Hypothalamus (tissue), 51 donors: ENCODE measurements at regions not wholly inside any gene's neighbourhood (a gene's known extent, or its start where the extent isn't known, plus 50 kb on each side); places are given as distances from the start of the nearest gene placed in this dataset.
A peak's percentile ranks its signal among the peaks of the same experiment; 100 is the strongest.

Source experiments
- DNase-seq, 51 donors: peaks; one replicate each; lab custom pipeline; 2025; lab: John Stamatoyannopoulos, UW

DNA sequence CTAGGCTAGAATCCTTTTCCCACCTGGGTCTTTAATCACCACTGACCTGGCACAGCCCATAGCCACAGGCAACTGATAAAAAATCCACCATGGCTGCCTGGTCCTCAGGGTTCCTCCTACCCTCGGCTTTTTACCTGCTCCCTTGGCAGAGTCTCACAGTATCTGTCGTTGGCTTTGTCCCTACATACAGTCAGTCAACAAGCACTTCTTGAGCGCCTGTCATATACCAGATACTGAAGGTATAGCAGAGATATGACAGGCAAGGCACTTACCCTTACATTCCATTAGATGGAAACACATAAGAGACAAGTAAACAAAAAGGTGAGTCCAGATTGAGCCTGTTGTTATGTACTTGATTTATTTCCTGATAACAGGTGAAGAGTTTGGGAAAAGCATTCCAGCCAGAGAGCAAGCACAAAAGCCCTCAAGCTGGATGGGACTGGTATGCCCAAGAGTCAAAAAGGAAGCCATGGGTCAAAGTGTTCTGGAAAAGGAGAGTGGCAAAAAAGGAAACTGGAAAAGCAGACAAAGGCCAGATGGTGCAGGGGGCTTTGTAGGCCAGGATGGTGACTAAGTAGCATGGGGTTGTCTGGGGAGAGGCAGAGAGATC is 247.0 kb downstream of the CHD9NB start:
- DNase-seq = no peak

DNA sequence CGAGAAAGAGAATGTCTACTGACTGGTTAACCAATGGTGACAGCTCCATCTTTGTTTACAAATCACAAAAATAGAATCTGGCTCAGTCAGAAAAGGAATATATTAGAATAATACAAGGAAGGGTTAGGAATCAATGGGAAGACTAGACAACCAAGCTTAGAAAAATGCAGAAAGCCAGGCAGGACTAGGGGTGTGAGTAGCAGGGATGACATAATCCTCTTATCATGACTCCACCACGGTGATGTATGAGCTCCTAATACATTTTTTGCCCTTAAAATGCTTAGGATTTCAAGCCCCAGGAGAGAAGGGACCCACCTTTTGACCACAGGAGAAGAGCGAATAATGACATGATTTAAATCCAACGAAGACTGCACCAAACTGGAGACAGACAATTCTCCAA is 252.3 kb downstream of the CHD9NB start:
- no peak for DNase-seq

DNA sequence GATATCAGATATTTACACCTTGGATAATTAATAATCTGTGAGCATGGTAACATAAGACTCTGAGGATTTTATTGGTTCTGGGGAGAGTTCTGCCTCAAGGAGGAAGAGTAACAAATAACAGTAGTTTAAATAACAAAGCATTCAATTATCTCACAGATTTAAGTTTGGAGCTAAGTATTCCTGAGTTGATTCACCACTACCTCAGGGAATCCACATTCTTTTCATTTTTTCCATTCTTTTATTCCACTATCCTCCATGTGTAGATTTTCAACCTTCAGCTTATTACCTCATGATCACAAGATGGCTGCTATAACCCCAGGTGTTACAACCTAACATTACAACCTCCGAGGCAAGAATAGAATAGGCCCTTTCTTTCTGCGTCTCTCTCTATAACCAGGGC is 252.2 kb upstream of the TOX3 start:
- DNase-seq = no peak

DNA sequence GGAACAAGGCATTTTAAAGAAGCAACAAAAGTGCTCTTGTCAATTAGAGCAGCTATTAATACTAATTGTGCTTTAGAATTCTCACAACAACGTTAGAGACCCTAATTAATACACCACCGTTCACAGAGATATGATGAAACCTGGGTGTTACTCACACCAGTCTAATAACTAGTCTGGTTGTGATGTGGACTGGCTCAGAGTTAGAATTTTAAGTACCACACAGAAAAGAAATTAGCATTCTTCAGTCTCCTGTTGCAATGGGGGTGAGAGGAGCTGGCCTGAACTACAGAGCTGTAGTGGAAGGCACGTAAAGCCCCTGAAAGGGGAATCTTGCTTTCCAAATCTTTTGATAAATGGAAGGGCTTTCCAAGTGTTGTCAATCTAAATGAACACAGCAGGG is 240.8 kb upstream of the TOX3 start:
- DNase-seq = no peak

DNA sequence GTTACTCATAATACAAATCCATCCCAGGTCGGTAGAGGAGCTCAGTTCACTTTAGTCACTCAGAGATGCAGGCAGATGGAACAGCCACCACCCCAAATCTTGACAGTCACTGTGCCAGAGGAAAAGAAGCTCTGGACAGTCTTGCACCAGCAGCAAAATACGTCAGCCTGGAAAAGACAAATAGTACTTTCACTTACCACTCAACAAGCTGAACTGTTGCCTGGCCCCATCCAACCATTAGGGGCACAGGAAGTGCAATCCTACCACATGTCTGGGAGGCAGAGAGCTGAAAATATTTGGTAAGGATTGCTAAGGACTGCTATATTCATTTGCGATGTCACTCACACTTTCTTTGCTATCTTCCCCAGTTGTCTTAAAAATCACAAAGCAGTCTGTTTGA is 239.1 kb upstream of the TOX3 start:
- DNase-seq = no peak

DNA sequence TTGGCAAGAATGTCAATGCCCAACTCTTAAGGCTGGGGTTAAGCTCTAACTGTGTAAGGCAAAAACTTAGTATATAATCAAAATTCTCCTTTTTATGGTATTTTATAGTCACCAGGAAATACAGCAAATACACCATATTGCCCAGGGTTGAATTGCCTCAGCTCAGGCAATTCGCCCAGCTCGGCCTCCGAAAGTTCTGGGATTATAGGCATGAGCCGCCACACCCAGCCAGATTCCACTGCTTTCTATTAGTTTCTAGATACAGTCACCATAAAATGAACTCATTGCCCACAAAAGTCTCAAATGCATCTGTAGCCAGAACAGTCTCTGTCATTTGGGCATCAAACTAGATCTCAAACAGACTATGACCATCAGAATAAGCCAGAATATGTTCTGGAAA is 238.7 kb upstream of the TOX3 start:
- DNase-seq = no peak

DNA sequence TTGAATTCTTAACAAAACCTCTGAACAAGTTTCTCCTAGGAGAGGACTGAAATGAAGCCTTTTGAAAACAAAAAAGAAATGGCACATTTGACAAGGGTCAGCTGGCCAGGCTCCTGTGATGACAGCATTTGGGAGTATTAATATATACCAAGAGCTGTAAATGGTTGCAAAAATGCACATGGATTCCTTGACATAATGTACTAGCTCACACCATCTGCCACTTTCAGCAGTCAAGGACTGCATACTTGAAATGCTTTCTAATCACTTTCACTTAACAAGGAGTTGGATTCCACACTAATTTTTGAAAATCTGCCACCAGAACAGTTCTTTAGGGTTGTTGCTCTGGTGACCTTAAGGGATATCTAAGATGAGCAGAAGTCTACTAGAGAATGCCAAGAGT is 236.7 kb upstream of the TOX3 start:
- no peak for DNase-seq

DNA sequence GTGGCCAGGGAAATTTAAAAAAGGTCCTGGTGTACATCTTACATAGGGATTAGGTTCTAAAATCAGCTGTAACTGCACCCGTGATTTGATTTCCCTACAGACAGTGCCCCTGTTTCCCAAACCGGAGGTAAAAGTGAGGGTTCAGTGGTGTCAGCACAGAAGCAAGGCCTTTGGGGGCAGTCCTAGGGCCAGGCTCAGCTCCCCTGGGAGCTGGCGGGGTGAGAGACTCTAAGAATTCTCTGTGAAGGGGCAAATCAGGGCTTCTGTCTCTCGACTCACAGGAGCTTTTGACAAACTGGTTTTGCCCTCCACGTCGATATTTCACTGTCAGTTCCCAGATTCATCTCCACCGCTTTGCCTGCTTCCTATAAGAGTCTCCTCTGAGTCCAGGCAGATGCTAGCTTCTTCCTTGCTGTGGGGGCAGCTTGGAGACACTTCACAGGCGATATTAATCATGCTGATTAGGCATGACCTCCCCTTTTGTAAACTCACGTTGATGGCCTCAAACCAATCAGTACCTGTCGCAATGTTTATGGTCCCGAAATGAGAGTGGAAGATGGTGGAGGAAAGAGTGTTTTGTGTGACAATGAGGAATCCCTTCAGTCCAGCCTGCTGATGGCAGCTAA is 234.2 kb upstream of the TOX3 start:
- DNase-seq = no peak

DNA sequence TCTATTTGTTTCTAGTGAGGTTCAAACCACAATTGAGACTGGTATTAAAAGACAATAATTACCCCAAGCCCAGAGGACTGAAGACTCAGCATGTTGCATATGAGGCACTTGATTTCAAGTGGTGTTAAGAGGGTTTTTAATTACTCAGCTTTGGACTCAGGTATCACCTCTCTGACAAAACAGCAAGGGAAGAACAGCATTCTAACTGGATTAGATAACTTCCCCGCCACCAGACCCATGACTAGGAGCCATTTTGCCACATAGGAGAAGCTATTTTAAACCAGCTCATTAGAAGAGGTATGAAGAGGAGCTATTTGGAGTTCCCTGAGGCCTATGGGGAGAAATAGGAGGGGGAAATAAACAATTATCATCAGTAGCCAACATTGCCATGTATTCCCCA is 226.1 kb upstream of the TOX3 start:
- no peak for DNase-seq

DNA sequence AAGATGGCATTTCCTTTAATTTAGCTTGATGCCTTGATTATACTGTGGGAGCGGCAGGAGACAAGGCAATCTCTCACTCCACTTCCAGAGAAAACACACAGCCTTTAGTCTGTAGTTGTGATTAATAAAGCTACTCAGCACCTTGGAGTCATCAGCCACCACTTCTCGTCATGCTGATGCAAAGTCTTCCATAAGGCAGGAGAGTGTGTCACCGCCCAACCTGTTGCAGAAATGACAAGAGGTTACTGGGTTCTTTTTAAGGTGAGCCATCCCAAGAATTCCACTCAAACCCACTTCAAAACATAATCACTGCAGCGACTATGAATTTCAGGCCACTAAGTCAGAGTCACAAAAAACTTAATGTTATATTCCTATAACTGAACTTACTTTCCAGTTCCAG is 223.9 kb upstream of the TOX3 start:
- DNase-seq = no peak

DNA sequence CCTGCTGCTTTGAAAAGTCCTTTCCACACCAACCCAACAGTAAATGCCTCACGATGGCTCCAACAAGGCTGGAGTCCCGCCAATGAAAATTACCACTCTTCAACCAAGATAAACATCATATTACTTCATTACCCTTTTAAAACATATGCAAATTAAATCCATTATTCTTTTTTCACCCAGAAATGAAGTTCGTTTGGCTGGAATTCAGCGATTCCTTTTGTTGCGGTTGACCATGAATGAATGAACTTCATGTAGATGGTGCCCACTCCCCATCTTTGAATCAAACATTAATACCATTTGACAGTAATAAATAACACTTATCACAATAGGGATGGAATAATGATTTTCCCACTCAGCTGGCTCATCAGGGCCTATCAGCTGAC is 211.5 kb upstream of the TOX3 start:
- no peak for DNase-seq

DNA sequence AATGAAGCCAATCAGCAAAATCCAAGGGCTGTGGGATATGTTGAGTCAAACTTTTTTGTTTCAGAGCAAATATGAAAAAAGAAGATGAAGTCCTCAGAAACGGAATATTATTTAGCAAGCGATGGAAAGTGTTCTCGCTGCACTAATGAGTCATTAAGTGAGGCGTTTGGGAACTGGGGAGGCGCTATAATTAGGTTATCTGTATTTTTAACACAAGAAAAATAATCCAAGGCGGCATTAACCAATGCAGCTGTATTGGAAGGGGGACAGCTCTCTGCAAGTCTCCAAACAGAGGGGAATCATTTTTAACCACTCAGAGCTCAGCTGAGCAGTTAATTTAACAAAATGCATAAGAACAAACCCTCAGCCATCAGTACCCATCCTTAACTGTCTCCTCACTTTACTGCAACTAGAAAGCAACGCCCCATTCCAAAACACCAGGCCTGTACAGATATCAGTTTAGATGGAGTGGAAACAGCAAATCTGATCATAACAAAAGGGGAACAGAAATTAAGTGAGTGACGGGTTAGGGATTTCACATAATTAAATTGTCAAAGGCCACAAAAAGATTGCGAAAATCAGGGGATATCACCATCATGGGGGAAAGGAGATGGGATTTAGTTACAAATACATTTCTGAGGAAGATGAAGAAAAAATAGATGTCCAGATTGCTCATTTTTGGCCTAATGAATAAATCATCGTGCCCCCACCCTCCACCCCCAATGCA is 211.0 kb upstream of the TOX3 start:
- no peak for DNase-seq

DNA sequence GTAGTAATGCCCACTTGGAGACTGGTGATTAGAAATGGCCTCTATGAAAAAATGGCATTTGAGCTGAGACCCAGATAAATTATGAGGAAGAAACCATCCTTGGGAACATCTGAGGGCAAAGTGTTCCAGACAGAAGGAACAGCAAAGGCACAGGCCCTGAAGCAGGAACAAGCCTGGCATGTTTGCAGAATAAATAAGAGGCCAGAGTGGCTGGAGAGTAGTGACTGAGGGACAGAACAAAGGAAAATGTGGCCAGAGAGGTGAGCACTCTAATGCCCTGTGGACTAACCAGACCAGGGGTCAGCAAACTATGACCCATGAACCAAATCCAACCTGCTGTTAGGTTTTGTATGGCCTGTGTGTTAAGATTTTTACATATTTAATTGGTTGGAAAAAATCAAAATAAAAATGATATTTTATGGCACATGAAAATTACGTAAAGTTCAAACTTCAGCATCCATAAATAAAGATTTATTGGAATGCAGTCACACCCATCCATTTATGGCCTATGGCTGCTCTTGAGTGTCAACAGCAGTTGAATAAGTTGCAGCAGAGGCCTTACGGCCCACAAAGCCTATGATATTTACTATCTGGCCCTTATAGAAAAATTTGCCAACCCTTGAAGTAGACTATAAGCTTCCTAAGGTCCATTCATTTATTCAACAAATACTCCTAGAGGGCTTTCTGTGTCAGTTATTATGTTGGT is 210.0 kb upstream of the TOX3 start:
- no peak for DNase-seq

DNA sequence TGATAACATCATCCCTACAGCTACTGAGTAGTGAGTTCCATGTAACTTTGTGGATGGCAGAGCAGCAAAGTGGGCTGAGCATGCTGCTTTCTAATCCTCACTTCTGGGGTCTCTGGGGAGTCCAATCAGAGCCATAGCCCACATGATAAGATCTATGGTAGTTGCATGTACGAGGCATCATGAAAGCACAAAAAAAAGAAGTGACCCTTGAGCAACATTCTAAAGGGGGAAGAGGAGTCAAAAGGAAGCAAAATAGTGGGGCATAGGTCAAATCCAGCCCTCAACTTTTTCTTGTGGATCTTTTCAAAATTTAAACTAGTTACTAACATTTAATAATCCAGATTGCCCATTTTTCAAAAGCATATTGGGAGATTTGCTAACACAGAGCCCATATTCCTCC is 208.5 kb upstream of the TOX3 start:
- no peak for DNase-seq

DNA sequence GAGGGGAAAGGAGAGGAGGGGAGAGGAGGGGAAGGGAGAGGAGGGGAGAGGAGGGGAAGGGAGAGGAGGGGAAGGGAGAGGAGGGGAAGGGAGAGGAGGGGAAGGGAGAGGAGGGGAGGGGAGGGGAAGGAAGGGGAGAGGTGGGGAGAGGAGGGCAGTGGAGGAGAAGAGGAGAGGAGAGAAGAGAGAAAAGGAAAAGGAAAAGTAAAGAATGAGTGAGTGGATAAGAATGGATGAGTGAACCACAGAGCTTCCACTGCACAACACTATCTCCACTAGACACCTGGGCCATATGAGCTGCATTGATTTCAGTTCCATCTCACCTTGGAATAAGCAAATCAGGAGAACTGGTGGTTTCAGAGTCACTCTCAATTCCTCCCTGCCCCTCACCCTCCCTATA is 204.1 kb upstream of the TOX3 start:
- DNase-seq = no peak

DNA sequence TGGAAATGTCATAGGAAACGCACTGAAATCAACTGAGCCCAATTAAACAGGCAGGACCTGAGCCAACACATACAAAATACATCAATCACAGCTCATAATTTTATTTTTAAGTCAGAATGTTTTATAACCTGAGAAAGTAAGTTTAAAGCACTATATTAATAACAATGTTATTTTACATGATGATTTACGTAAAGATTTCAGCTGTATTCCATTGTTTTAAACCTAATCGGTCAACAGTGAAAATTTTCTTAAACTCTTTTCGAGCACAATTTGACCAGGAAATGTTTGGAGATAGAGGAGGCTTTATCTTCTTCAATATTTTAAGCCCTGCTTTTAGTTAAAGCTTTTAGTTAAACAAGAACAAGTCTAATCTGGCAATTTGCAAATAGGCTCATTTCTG is 201.8 kb upstream of the TOX3 start:
- no peak for DNase-seq

DNA sequence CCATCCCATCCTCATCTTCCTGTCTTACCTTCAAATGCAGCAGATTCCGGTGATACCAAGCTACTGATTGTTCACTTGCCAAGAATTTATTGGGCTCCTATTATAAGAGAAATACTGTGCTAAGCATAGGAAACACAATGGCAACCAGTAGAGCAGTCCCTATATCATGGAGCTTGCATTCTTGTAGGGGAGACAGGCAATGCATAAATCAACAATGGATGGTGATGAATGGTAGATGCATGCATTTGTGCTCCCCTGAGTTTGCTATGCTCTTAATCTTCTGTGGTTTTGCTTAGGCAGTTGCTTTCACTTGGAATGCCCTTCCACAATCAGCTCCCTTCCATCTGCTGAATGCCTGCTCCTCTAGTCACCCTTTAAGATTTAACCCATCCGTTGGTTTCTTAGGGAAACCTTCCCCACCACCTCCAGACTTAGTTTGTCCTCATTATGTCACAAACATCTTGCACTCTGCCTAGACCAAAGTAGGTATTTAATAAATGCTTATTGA is 200.2 kb upstream of the TOX3 start:
- no peak for DNase-seq

DNA sequence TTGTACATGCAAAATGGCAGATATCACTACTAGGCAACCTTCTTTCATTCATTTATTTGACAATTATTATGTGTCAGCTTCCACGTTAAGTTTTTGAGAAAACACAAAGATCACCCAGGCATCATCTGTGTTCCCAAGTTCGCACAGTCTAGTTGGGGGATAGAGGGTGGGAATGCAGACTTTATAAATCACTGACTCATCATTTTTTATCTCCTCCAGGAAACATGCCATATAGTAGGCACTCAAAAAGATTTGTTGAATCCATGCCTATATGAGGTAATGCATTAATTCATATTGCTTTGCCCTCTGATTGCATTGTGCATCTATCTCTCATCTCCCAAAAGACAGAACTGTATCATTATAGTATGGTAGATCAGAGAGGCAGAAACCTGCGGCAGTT is 196.8 kb upstream of the TOX3 start:
- DNase-seq = no peak

DNA sequence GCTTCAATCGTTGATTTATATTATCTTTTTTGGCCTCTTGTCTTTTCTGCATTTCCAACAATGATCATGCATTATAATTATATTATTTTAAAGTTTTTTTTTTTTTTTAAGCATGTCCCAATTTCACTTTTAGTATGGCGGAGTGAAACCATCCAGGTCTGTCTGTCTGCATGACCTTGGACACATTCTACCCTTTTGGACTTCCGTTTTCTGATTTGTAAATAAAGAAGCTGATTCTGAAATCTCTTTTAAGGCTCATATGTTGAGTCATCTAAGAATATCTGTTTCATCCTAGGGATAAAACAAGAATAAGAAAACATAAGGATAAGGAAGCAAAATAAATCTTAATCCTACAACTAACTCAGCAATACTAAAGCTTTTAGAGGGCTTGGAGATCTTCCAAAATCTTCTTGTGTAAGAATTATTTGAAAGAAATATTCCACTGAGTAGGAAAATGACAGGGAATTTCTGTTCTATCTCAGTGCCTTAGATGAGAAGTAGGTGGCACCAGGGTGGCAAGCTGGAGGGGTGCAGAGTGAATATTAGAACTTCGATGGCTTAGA is 195.7 kb upstream of the TOX3 start:
- no peak for DNase-seq

DNA sequence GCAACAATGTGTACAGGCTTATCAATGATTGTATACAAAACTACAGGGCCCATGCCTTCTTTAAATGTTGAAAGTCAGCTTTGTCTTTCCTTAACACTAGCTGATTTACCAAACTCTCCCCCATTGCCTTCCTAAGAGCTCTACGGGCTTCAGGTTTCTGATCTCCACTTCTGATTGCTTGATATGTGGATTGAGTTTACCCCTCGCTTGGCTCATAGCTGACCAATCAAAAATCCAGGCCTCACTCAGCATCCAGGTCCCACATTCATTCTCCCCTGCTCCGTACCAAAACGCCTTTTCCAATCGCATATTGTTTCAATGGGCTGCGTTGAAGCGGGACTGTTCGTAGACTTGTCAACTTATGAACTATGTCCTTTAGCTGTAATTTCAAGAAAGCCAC is 195.1 kb upstream of the TOX3 start:
- no peak for DNase-seq

DNA sequence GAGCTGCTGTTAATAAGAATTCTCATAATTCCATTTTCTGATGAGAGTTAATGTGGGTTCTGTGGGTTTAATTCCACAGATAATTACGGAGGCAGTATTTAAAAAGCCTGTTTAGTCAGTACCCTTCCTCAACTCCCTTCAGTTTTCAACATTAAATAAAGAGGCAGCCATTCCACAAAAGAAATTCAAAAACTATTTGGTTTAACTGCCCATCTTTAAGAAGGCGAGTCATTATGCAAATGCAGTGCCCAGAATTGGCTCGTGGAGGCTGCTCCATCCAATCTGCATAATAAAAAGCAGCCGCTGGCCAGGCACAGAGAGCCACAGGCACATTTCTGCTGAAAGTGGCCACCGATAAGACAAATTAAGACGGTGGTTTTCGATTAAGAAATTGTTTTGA is 194.4 kb upstream of the TOX3 start:
- peak in 1 of 51 donors; percentile 0 for DNase-seq
